IMR-90 (cell line): ENCODE measurements at regions not wholly inside any gene's neighbourhood (a gene's known extent, or its start where the extent isn't known, plus 50 kb on each side); places are given as distances from the start of the nearest gene placed in this dataset.

ENCODE experiments used
- ATAC-seq: fragments of 200-7000 bp; cut with Tn5 transposase; 2 replicates; pipeline ENCODE4 v1.9.1; 2020; ENCODE audit warnings: low read depth, mild to moderate bottlenecking, moderate library complexity
- BruUV-seq: library from RNA; stranded (reverse); fragments of 400-500 nt; replicated peaks from 2 replicates; lab custom pipeline; 2021; lab: Mats Ljungman, UMichigan
- CTCF ChIA-PET: fragments of 300-600 bp; formaldehyde crosslinking; extraction: SDS; loops from one replicate; lab custom pipeline; 2021; ENCODE audit warnings: antibody characterized with exemption; lab: Yijun Ruan, JAX
- POLR2A ChIA-PET: fragments of 300-600 bp; sonication (Branson Sonifier 250); formaldehyde crosslinking; loops from one replicate; lab custom pipeline; 2022; ENCODE audit warnings: antibody characterized with exemption; ENCODE audit not compliant: unreplicated experiment; lab: Charles Lee
- DNase-seq: peaks from one replicate; pipeline ENCODE4 v3.0.0; 2013
- H2AFZ ChIP-seq: replicated peaks from 2 replicates; pipeline ENCODE3; 2013; ENCODE audit warnings: low read length, mild to moderate bottlenecking; ENCODE audit not compliant: poor library complexity
- H2AK5ac ChIP-seq: 2 replicates; pipeline ENCODE4 v1.6.1; 2013; ENCODE audit warnings: low read depth, low read length, inconsistent platforms
- H2AK9ac ChIP-seq: replicated peaks from 2 replicates; pipeline ENCODE3; 2013; ENCODE audit warnings: mild to moderate bottlenecking, low read depth, low read length, moderate library complexity; ENCODE audit not compliant: poor library complexity
- H2BK120ac ChIP-seq: 2 replicates; pipeline ENCODE4 v1.6.1; 2013; ENCODE audit warnings: low read depth, low read length, inconsistent platforms
- H2BK15ac ChIP-seq: 3 replicates; pipeline ENCODE4 v1.6.1; 2013; ENCODE audit warnings: low read depth, low read length, inconsistent platforms
- H2BK20ac ChIP-seq: 2 replicates; pipeline ENCODE4 v1.6.1; 2013; ENCODE audit warnings: low read depth, mild to moderate bottlenecking, inconsistent platforms, low read length, moderate library complexity
- H2BK5ac ChIP-seq: 2 replicates; pipeline ENCODE4 v1.6.1; 2013; ENCODE audit warnings: mild to moderate bottlenecking, low read depth, low read length, inconsistent platforms; ENCODE audit not compliant: poor library complexity, severe bottlenecking
- H3K14ac ChIP-seq: replicated peaks from 2 replicates; pipeline ENCODE4 v1.6.1; 2013; ENCODE audit warnings: low read depth, low read length, inconsistent platforms
- H3K18ac ChIP-seq: 2 replicates; pipeline ENCODE4 v1.6.1; 2013; ENCODE audit warnings: low read depth, low read length, control low read depth
- H3K23ac ChIP-seq: 2 replicates; pipeline ENCODE4 v1.6.1; 2013; ENCODE audit warnings: low read depth, low read length, inconsistent platforms
- H3K27ac ChIP-seq: 2 replicates; pipeline ENCODE4 v1.5.1; 2013; ENCODE audit warnings: mild to moderate bottlenecking, control low read depth, low read length; ENCODE audit not compliant: insufficient read depth
- H3K27me3 ChIP-seq: 2 replicates; pipeline ENCODE4 v1.6.1; 2013; ENCODE audit warnings: low read length; ENCODE audit not compliant: control insufficient read depth, insufficient read depth
- H3K36me3 ChIP-seq: 2 replicates; pipeline ENCODE4 v1.6.1; 2013; ENCODE audit warnings: low read length, mixed read lengths; ENCODE audit not compliant: control insufficient read depth, insufficient read depth
- H3K4ac ChIP-seq: 2 replicates; pipeline ENCODE4 v1.6.1; 2013; ENCODE audit warnings: low read depth, low read length, inconsistent platforms
- H3K4me1 ChIP-seq: 2 replicates; pipeline ENCODE4 v1.6.1; 2013; ENCODE audit warnings: low read length, mixed read lengths; ENCODE audit not compliant: control insufficient read depth, insufficient read depth
- H3K4me2 ChIP-seq: 2 replicates; pipeline ENCODE4 v1.6.1; 2013; ENCODE audit warnings: low read depth, mild to moderate bottlenecking, control low read depth, low read length, moderate library complexity
- H3K4me3 ChIP-seq: 2 replicates; pipeline ENCODE4 v1.5.1; 2013; ENCODE audit warnings: low read depth, mild to moderate bottlenecking, control low read depth, low read length, moderate library complexity; ENCODE audit not compliant: insufficient read depth
- H3K56ac ChIP-seq: 2 replicates; pipeline ENCODE4 v1.6.1; 2013; ENCODE audit warnings: low read length, inconsistent platforms; ENCODE audit not compliant: insufficient read depth; ENCODE audit errors: extremely low read depth
- H3K79me1 ChIP-seq, 2 experiments: 2 replicates each; pipeline ENCODE4 v1.6.1; 2013; ENCODE audit warnings: low read length in 2 of 2, inconsistent platforms in 1 of 2, low read depth in 1 of 2
- H3K9ac ChIP-seq: 2 replicates; pipeline ENCODE4 v1.6.1; 2013; ENCODE audit warnings: low read depth, low read length, control low read depth
- H3K9me1 ChIP-seq: 2 replicates; pipeline ENCODE4 v1.6.1; 2013; ENCODE audit warnings: low read length, inconsistent platforms; ENCODE audit not compliant: insufficient read depth
- H3K9me3 ChIP-seq: 2 replicates; pipeline ENCODE4 v1.6.1; 2013; ENCODE audit warnings: low read length; ENCODE audit not compliant: control insufficient read depth, insufficient read depth
- H4K20me1 ChIP-seq: 2 replicates; pipeline ENCODE4 v1.6.1; 2013; ENCODE audit warnings: low read length, inconsistent platforms; ENCODE audit not compliant: insufficient read depth
- H4K5ac ChIP-seq: 2 replicates; pipeline ENCODE4 v1.6.1; 2013; ENCODE audit warnings: mild to moderate bottlenecking, low read depth, low read length, control low read depth
- H4K8ac ChIP-seq, 2 experiments: 2 replicates each; pipeline ENCODE4 v1.6.1; 2013; ENCODE audit warnings: low read depth in 2 of 2, low read length in 2 of 2, control low read depth in 1 of 2, inconsistent platforms in 1 of 2
- H4K91ac ChIP-seq: 2 replicates; pipeline ENCODE4 v1.6.1; 2013; ENCODE audit warnings: low read depth, low read length, inconsistent platforms; ENCODE audit not compliant: insufficient read depth
- CHD1 ChIP-seq: IDR thresholded peaks from 2 replicates; pipeline ENCODE4 v1.6.1; 2012; ENCODE audit warnings: low read depth, low read length, improper control_type of control experiment
- CTCF ChIP-seq: conservative IDR thresholded peaks from 2 replicates; pipeline ENCODE4 v1.5.1; 2012; ENCODE audit warnings: mild to moderate bottlenecking, low read depth, low read length, improper control_type of control experiment
- MAFK ChIP-seq: IDR thresholded peaks from 2 replicates; pipeline ENCODE4 v1.6.1; 2012; ENCODE audit warnings: low read depth, low read length, improper control_type of control experiment
- MAZ ChIP-seq: IDR thresholded peaks from 2 replicates; pipeline ENCODE4 v1.6.1; 2012; ENCODE audit warnings: low read depth, mild to moderate bottlenecking, low read length, improper control_type of control experiment, moderate library complexity, borderline replicate concordance
- MXI1 ChIP-seq: IDR thresholded peaks from 2 replicates; pipeline ENCODE4 v1.6.1; 2012; ENCODE audit warnings: low read depth, mild to moderate bottlenecking, low read length, moderate library complexity, borderline replicate concordance
- RFX5 ChIP-seq: IDR thresholded peaks from 2 replicates; pipeline ENCODE4 v1.8.0; 2012; ENCODE audit warnings: low read depth, mild to moderate bottlenecking, low read length, moderate library complexity
- WGBS, 2 experiments: methylation state at CpG; one replicate each; pipeline versions ENCODE4 v1.1.5 to v1.1.7; 2013; ENCODE audit warnings: missing lambda C conversion rate in 2 of 2; ENCODE audit not compliant: insufficient read length in 1 of 2; ENCODE audit errors: extremely low coverage in 2 of 2; 5-methylcytosine and 5-hydroxymethylcytosine counted together
- dilution Hi-C: fragments of 300-500 bp; cut with HindIII; formaldehyde crosslinking; loops from one replicate; pipeline ENCODE4 v1.14.3; 2018; ENCODE audit warnings: low sequenced_read_pairs; ENCODE audit not compliant: unreplicated experiment
- in situ Hi-C: fragments of 300-500 bp; cut with MboI; formaldehyde crosslinking; loops from 3 replicates; pipeline ENCODE4 v1.14.3; 2019; ENCODE audit warnings: low sequenced_read_pairs, inconsistent platforms, mixed read lengths
- intact Hi-C: fragments of 100-400 bp; cut with micrococcal nuclease; formaldehyde crosslinking; loops from 2 replicates; pipeline ENCODE4 v1.10.0; 2022

GRCh38 chrX:117038918-117039440, 576.2 kb upstream of the CT83 start:
- Histone ChIP-seq H3K27ac (no peak overlapping the region), H3K79me1 (no peaks in the 10 kb centered on the region), H3K27me3 (no peaks in the 10 kb centered on the region), H3K18ac (no peak overlapping the region), H3K9me3 (no peaks in the 10 kb centered on the region), H4K20me1 (no peaks in the 10 kb centered on the region), H3K4me3 (no peak overlapping the region), H3K56ac (no peak overlapping the region), H4K8ac (no peak overlapping the region), H4K5ac (no peak overlapping the region), H2AFZ (no peak overlapping the region), H3K23ac (no peak overlapping the region), H2AK5ac (no peak overlapping the region), H3K4ac (no peak overlapping the region), H2BK15ac (no peak overlapping the region), H3K9me1 (no peaks in the 10 kb centered on the region), H2BK5ac (no peak overlapping the region), H2AK9ac (no peak overlapping the region), H2BK120ac (no peak overlapping the region), H3K14ac (no peak overlapping the region), H4K91ac (no peak overlapping the region), H3K9ac (no peak overlapping the region), H3K4me2 (no peak overlapping the region), H2BK20ac (no peak overlapping the region), H3K4me1 (no peaks in the 10 kb centered on the region), H3K36me3 (no peaks in the 10 kb centered on the region)
- no CpG with 5 or more reads among the region's 1 CpG for WGBS, 2 experiments
- no TSS peak for BruUV-seq
- in situ Hi-C loops, result no loop called here
- dilution Hi-C loops, result no loop called here
- TF ChIP-seq CHD1 (no peak), RFX5 (no peak), CTCF (no peak), MAFK (no peak), MXI1 (no peak), MAZ (no peak)
- ChIA-PET CTCF (no interaction called here), POLR2A (no interaction called here)
- intact Hi-C loops, result no loop called here
- ATAC-seq (no peak), DNase-seq (no peak)
